ENCODE measurements at regions not wholly inside any gene's neighbourhood (a gene's known extent, or its start where the extent isn't known, plus 50 kb on each side); places are given as distances from the start of the nearest gene placed in this dataset.

- H3K4me3 ChIP-seq (ENCODE audit: control insufficient read depth, low read depth, low read length), result no peak overlapping the region
- TF ChIP-seq, protein P1, sequence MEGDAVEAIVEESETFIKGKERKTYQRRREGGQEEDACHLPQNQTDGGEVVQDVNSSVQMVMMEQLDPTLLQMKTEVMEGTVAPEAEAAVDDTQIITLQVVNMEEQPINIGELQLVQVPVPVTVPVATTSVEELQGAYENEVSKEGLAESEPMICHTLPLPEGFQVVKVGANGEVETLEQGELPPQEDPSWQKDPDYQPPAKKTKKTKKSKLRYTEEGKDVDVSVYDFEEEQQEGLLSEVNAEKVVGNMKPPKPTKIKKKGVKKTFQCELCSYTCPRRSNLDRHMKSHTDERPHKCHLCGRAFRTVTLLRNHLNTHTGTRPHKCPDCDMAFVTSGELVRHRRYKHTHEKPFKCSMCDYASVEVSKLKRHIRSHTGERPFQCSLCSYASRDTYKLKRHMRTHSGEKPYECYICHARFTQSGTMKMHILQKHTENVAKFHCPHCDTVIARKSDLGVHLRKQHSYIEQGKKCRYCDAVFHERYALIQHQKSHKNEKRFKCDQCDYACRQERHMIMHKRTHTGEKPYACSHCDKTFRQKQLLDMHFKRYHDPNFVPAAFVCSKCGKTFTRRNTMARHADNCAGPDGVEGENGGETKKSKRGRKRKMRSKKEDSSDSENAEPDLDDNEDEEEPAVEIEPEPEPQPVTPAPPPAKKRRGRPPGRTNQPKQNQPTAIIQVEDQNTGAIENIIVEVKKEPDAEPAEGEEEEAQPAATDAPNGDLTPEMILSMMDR (IDR thresholded peaks at IDR 0.05; ENCODE audit: control insufficient read depth, insufficient read depth, low read depth, low read length, missing control alignments), result no peak
- DNase-seq (ENCODE audit: low read depth), result no peak
These were observed 185.0 kb downstream of the CSNK1G3 start for GRCh38 chr5:123696921-123697341.

DNA sequence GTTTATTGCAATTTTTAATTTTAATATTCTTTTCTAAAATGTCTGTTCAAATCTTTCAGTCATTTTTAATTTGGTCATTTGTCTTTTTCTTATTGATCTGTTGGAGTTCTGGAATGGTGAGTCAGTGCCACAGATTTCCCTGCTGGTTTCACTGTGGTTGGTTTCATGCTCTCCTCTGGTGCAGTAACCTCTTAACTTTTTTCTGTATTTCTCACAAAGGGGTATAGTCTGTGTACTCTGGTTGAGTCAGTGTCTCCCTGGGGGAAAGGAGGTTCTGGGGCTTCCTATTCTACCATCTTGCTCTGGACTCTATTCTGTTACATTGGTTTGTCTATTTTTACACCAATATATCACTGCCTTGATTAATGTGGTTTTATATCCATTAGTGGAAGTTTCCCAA, 178.8 kb downstream of the CSNK1G3 start:
- TF ChIP-seq, protein P1 (IDR thresholded peaks at IDR 0.05; ENCODE audit: control insufficient read depth, insufficient read depth, low read depth, low read length, missing control alignments), result no peak
- H3K4me3 ChIP-seq (ENCODE audit: control insufficient read depth, low read depth, low read length), result no peak overlapping the region
- no peak for DNase-seq (ENCODE audit: low read depth)

DNA sequence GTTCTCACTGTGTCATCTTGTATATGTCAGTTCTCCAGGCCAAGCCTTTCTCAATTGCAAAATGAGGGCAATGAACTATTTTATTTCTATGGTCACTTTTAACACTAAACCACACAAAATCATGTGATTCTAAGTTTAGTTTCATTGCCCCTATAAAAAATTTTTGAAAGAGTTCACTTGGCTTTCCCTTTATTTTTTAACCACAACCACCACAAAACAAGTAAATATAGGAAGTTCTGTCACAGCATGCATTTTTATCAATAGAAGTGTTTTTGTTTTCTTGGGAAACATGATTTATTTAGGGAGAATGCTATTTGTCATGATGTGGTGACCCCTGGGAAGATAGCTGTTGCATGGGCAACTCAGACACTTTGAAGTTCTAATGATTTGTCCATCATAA, 169.1 kb downstream of the CSNK1G3 start:
- H3K4me3 ChIP-seq (ENCODE audit: control insufficient read depth, low read depth, low read length), result no peak overlapping the region
- DNase-seq (ENCODE audit: low read depth), result no peak
- TF ChIP-seq, protein P1 (IDR thresholded peaks at IDR 0.05; ENCODE audit: control insufficient read depth, insufficient read depth, low read depth, low read length, missing control alignments), result no peak

GRCh38 chr5:123673107-123673506, 161.1 kb downstream of the CSNK1G3 start:
- no peak for DNase-seq (ENCODE audit: low read depth)
- TF ChIP-seq, protein P1 (IDR thresholded peaks at IDR 0.05; ENCODE audit: control insufficient read depth, insufficient read depth, low read depth, low read length, missing control alignments), result no peak
- H3K4me3 ChIP-seq (ENCODE audit: control insufficient read depth, low read depth, low read length), result no peak overlapping the region

DNA sequence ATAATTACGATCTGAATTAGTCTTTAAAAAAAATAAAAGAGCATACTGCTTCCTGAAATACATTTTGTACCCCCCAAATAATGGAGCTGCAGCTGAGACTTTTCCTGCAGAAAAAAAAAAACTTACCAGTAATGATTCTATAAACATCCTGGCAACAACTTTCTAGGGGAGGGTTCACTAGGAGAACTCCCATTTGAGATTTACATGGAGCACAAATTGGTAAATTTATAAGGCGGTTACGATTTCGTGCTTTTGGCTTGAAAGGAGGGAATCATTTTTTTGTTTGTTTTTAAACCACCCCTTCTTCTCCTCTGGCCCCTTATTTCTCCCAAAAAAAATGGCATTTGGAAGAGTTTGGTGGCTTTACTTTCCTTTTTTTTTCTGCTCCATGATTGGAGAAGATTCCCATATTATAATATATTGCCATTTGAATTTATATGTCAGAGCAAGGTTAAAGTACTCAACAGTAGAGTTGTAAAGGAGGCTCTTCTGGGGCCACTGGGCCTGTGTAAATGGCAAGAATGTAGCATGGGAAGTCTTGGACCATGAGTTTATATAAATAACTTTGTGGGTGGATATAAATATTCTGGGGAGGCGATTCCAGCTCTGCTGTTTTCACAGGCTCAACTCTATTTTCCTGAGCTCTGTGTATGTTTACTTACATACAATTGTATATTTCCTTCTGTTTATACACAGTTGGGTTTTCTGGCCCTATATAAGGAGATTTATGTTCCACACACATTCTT, 159.9 kb downstream of the CSNK1G3 start:
- no peak overlapping the region for H3K4me3 ChIP-seq (ENCODE audit: control insufficient read depth, low read depth, low read length)
- DNase-seq (ENCODE audit: low read depth), result no peak
- TF ChIP-seq, protein P1 (IDR thresholded peaks at IDR 0.05; ENCODE audit: control insufficient read depth, insufficient read depth, low read depth, low read length, missing control alignments), result no peak

DNA sequence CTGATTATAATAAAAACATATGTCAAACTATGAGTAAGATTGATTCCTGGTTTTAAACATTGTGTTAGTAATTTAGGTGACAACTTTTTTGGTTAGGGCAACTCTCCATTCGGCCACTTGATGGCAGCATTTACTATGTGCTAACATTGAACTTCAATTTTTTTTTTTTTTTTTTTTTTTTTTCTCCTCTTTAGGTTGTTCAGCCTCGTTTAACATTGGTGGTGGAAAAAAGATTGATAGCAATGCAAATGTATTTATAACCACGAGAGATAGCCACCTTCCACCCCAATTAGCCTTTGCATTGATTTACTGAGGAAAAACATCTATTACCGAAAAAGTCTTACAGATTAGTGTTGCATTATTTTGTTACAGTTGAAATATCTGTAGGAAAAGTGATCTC, 159.1 kb downstream of the CSNK1G3 start:
- H3K4me3 ChIP-seq (ENCODE audit: control insufficient read depth, low read depth, low read length), result no peak overlapping the region
- TF ChIP-seq, protein P1 (IDR thresholded peaks at IDR 0.05; ENCODE audit: control insufficient read depth, insufficient read depth, low read depth, low read length, missing control alignments), result peak; percentile 81
- DNase-seq (ENCODE audit: low read depth), result no peak
